IMR-90 (cell line): ENCODE measurements at regions not wholly inside any gene's neighbourhood (a gene's known extent, or its start where the extent isn't known, plus 50 kb on each side); places are given as distances from the start of the nearest gene placed in this dataset.

Source experiments
- ATAC-seq: fragments of 200-7000 bp; cut with Tn5 transposase; 2 replicates; pipeline ENCODE4 v1.9.1; 2020; ENCODE audit warnings: low read depth, mild to moderate bottlenecking, moderate library complexity
- BruUV-seq: library from RNA; stranded (reverse); fragments of 400-500 nt; replicated peaks from 2 replicates; lab custom pipeline; 2021; lab: Mats Ljungman, UMichigan
- CTCF ChIA-PET: fragments of 300-600 bp; formaldehyde crosslinking; extraction: SDS; loops from one replicate; lab custom pipeline; 2021; ENCODE audit warnings: antibody characterized with exemption; lab: Yijun Ruan, JAX
- POLR2A ChIA-PET: fragments of 300-600 bp; sonication (Branson Sonifier 250); formaldehyde crosslinking; loops from one replicate; lab custom pipeline; 2022; ENCODE audit warnings: antibody characterized with exemption; ENCODE audit not compliant: unreplicated experiment; lab: Charles Lee
- DNase-seq: peaks from one replicate; pipeline ENCODE4 v3.0.0; 2013
- H2AFZ ChIP-seq: replicated peaks from 2 replicates; pipeline ENCODE3; 2013; ENCODE audit warnings: low read length, mild to moderate bottlenecking; ENCODE audit not compliant: poor library complexity
- H2AK5ac ChIP-seq: 2 replicates; pipeline ENCODE4 v1.6.1; 2013; ENCODE audit warnings: low read depth, low read length, inconsistent platforms
- H2AK9ac ChIP-seq: replicated peaks from 2 replicates; pipeline ENCODE3; 2013; ENCODE audit warnings: mild to moderate bottlenecking, low read depth, low read length, moderate library complexity; ENCODE audit not compliant: poor library complexity
- H2BK120ac ChIP-seq: 2 replicates; pipeline ENCODE4 v1.6.1; 2013; ENCODE audit warnings: low read depth, low read length, inconsistent platforms
- H2BK15ac ChIP-seq: 3 replicates; pipeline ENCODE4 v1.6.1; 2013; ENCODE audit warnings: low read depth, low read length, inconsistent platforms
- H2BK20ac ChIP-seq: 2 replicates; pipeline ENCODE4 v1.6.1; 2013; ENCODE audit warnings: low read depth, mild to moderate bottlenecking, inconsistent platforms, low read length, moderate library complexity
- H2BK5ac ChIP-seq: 2 replicates; pipeline ENCODE4 v1.6.1; 2013; ENCODE audit warnings: mild to moderate bottlenecking, low read depth, low read length, inconsistent platforms; ENCODE audit not compliant: poor library complexity, severe bottlenecking
- H3K14ac ChIP-seq: replicated peaks from 2 replicates; pipeline ENCODE4 v1.6.1; 2013; ENCODE audit warnings: low read depth, low read length, inconsistent platforms
- H3K18ac ChIP-seq: 2 replicates; pipeline ENCODE4 v1.6.1; 2013; ENCODE audit warnings: low read depth, low read length, control low read depth
- H3K23ac ChIP-seq: 2 replicates; pipeline ENCODE4 v1.6.1; 2013; ENCODE audit warnings: low read depth, low read length, inconsistent platforms
- H3K27ac ChIP-seq: 2 replicates; pipeline ENCODE4 v1.5.1; 2013; ENCODE audit warnings: mild to moderate bottlenecking, control low read depth, low read length; ENCODE audit not compliant: insufficient read depth
- H3K27me3 ChIP-seq: 2 replicates; pipeline ENCODE4 v1.6.1; 2013; ENCODE audit warnings: low read length; ENCODE audit not compliant: control insufficient read depth, insufficient read depth
- H3K36me3 ChIP-seq: 2 replicates; pipeline ENCODE4 v1.6.1; 2013; ENCODE audit warnings: low read length, mixed read lengths; ENCODE audit not compliant: control insufficient read depth, insufficient read depth
- H3K4ac ChIP-seq: 2 replicates; pipeline ENCODE4 v1.6.1; 2013; ENCODE audit warnings: low read depth, low read length, inconsistent platforms
- H3K4me1 ChIP-seq: 2 replicates; pipeline ENCODE4 v1.6.1; 2013; ENCODE audit warnings: low read length, mixed read lengths; ENCODE audit not compliant: control insufficient read depth, insufficient read depth
- H3K4me2 ChIP-seq: 2 replicates; pipeline ENCODE4 v1.6.1; 2013; ENCODE audit warnings: low read depth, mild to moderate bottlenecking, control low read depth, low read length, moderate library complexity
- H3K4me3 ChIP-seq: 2 replicates; pipeline ENCODE4 v1.5.1; 2013; ENCODE audit warnings: low read depth, mild to moderate bottlenecking, control low read depth, low read length, moderate library complexity; ENCODE audit not compliant: insufficient read depth
- H3K56ac ChIP-seq: 2 replicates; pipeline ENCODE4 v1.6.1; 2013; ENCODE audit warnings: low read length, inconsistent platforms; ENCODE audit not compliant: insufficient read depth; ENCODE audit errors: extremely low read depth
- H3K79me1 ChIP-seq, 2 experiments: 2 replicates each; pipeline ENCODE4 v1.6.1; 2013; ENCODE audit warnings: low read length in 2 of 2, inconsistent platforms in 1 of 2, low read depth in 1 of 2
- H3K9ac ChIP-seq: 2 replicates; pipeline ENCODE4 v1.6.1; 2013; ENCODE audit warnings: low read depth, low read length, control low read depth
- H3K9me1 ChIP-seq: 2 replicates; pipeline ENCODE4 v1.6.1; 2013; ENCODE audit warnings: low read length, inconsistent platforms; ENCODE audit not compliant: insufficient read depth
- H3K9me3 ChIP-seq: 2 replicates; pipeline ENCODE4 v1.6.1; 2013; ENCODE audit warnings: low read length; ENCODE audit not compliant: control insufficient read depth, insufficient read depth
- H4K20me1 ChIP-seq: 2 replicates; pipeline ENCODE4 v1.6.1; 2013; ENCODE audit warnings: low read length, inconsistent platforms; ENCODE audit not compliant: insufficient read depth
- H4K5ac ChIP-seq: 2 replicates; pipeline ENCODE4 v1.6.1; 2013; ENCODE audit warnings: mild to moderate bottlenecking, low read depth, low read length, control low read depth
- H4K8ac ChIP-seq, 2 experiments: 2 replicates each; pipeline ENCODE4 v1.6.1; 2013; ENCODE audit warnings: low read depth in 2 of 2, low read length in 2 of 2, control low read depth in 1 of 2, inconsistent platforms in 1 of 2
- H4K91ac ChIP-seq: 2 replicates; pipeline ENCODE4 v1.6.1; 2013; ENCODE audit warnings: low read depth, low read length, inconsistent platforms; ENCODE audit not compliant: insufficient read depth
- BHLHE40 ChIP-seq: fragments of 150-350 bp; IDR thresholded peaks from 2 replicates; pipeline ENCODE4 v1.6.1; 2016; ENCODE audit warnings: mild to moderate bottlenecking, low read depth, low read length
- CHD1 ChIP-seq: IDR thresholded peaks from 2 replicates; pipeline ENCODE4 v1.6.1; 2012; ENCODE audit warnings: low read depth, low read length, improper control_type of control experiment
- CTCF ChIP-seq: conservative IDR thresholded peaks from 2 replicates; pipeline ENCODE4 v1.5.1; 2012; ENCODE audit warnings: mild to moderate bottlenecking, low read depth, low read length, improper control_type of control experiment
- ELK1 ChIP-seq: fragments of 150-350 bp; IDR thresholded peaks from 2 replicates; pipeline ENCODE4 v1.6.1; 2016; ENCODE audit warnings: low read depth, mild to moderate bottlenecking, low read length, moderate library complexity, borderline replicate concordance
- FOS ChIP-seq: fragments of 150-350 bp; IDR thresholded peaks from 2 replicates; pipeline ENCODE4 v1.6.1; 2016; ENCODE audit warnings: low read depth, low read length
- MAZ ChIP-seq: IDR thresholded peaks from 2 replicates; pipeline ENCODE4 v1.6.1; 2012; ENCODE audit warnings: low read depth, mild to moderate bottlenecking, low read length, improper control_type of control experiment, moderate library complexity, borderline replicate concordance
- POLR2A ChIP-seq: IDR thresholded peaks from 2 replicates; pipeline ENCODE4 v1.6.1; 2012; ENCODE audit warnings: mild to moderate bottlenecking, low read depth, low read length
- RCOR1 ChIP-seq: IDR thresholded peaks from 2 replicates; pipeline ENCODE4 v1.6.1; 2012; ENCODE audit warnings: mild to moderate bottlenecking, low read length, improper control_type of control experiment; ENCODE audit not compliant: insufficient replicate concordance
- RFX5 ChIP-seq: IDR thresholded peaks from 2 replicates; pipeline ENCODE4 v1.8.0; 2012; ENCODE audit warnings: low read depth, mild to moderate bottlenecking, low read length, moderate library complexity
- SMC3 ChIP-seq: fragments of 150-350 bp; IDR thresholded peaks from 2 replicates; pipeline ENCODE4 v1.6.1; 2016; ENCODE audit warnings: low read depth, mild to moderate bottlenecking, antibody characterized with exemption, low read length, moderate library complexity
- USF2 ChIP-seq: fragments of 150-350 bp; IDR thresholded peaks from 2 replicates; pipeline ENCODE4 v1.6.1; 2017; ENCODE audit warnings: mild to moderate bottlenecking, antibody characterized with exemption, low read length, low read depth
- WGBS, 2 experiments: methylation state at CpG; one replicate each; pipeline versions ENCODE4 v1.1.5 to v1.1.7; 2013; ENCODE audit warnings: missing lambda C conversion rate in 2 of 2; ENCODE audit not compliant: insufficient read length in 1 of 2; ENCODE audit errors: extremely low coverage in 2 of 2; 5-methylcytosine and 5-hydroxymethylcytosine counted together
- dilution Hi-C: fragments of 300-500 bp; cut with HindIII; formaldehyde crosslinking; loops from one replicate; pipeline ENCODE4 v1.14.3; 2018; ENCODE audit warnings: low sequenced_read_pairs; ENCODE audit not compliant: unreplicated experiment
- in situ Hi-C: fragments of 300-500 bp; cut with MboI; formaldehyde crosslinking; loops from 3 replicates; pipeline ENCODE4 v1.14.3; 2019; ENCODE audit warnings: low sequenced_read_pairs, inconsistent platforms, mixed read lengths
- intact Hi-C: fragments of 100-400 bp; cut with micrococcal nuclease; formaldehyde crosslinking; loops from 2 replicates; pipeline ENCODE4 v1.10.0; 2022

- Histone ChIP-seq H3K4me2 (no peak overlapping the region), H3K27me3 (no peaks in the 10 kb centered on the region), H2AK5ac (no peak overlapping the region), H3K79me1 (no peaks in the 10 kb centered on the region), H3K56ac (no peak overlapping the region), H4K20me1 (no peaks in the 10 kb centered on the region), H2BK120ac (no peak overlapping the region), H2AFZ (no peak overlapping the region), H2BK15ac (no peak overlapping the region), H3K4me3 (no peak overlapping the region), H4K8ac (no peak overlapping the region), H3K9ac (no peak overlapping the region), H4K5ac (no peak overlapping the region), H2AK9ac (no peak overlapping the region), H3K9me1 (no peaks in the 10 kb centered on the region), H3K9me3 (no peaks in the 10 kb centered on the region), H3K4ac (no peak overlapping the region), H4K91ac (no peak overlapping the region), H2BK20ac (no peak overlapping the region), H3K14ac (no peak overlapping the region), H2BK5ac (no peak overlapping the region), H3K27ac (no peak overlapping the region), H3K18ac (no peak overlapping the region), H3K4me1 (no peaks in the 10 kb centered on the region), H3K23ac (no peak overlapping the region), H3K36me3 (no peaks in the 10 kb centered on the region)
- DNase-seq (no peak), ATAC-seq (no peak)
- ChIA-PET POLR2A (no interaction called here), CTCF (no interaction called here)
- intact Hi-C loops: no loop called here
- in situ Hi-C loops: no loop called here
- no CpG with 5 or more reads among the region's 8 CpGs for WGBS, 2 experiments
- BruUV-seq: no TSS peak
- dilution Hi-C loops: no loop called here
- no peak for TF ChIP-seq SMC3
- TF ChIP-seq BHLHE40: no peak
- no peak for TF ChIP-seq MAZ
- TF ChIP-seq CHD1: no peak
- TF ChIP-seq RFX5: no peak
- TF ChIP-seq FOS: no peak
- no peak for TF ChIP-seq ELK1
- TF ChIP-seq POLR2A: no peak
- no peak for TF ChIP-seq RCOR1
- no peak for TF ChIP-seq USF2
- TF ChIP-seq CTCF: no peak
These were observed 320.2 kb downstream of the TBC1D4 start for GRCh38 chr13:75161804-75162203.
